ENCODE measurements at regions not wholly inside any gene's neighbourhood (a gene's known extent, or its start where the extent isn't known, plus 50 kb on each side); places are given as distances from the start of the nearest gene placed in this dataset.

- TF ChIP-seq EP300 (IDR thresholded peaks at IDR 0.05), result no peak
- no peak for TF ChIP-seq POLR2AphosphoS5 (IDR thresholded peaks at IDR 0.05)
- no peak for TF ChIP-seq POLR2A (IDR thresholded peaks at IDR 0.05; ENCODE audit: low read depth)
- TF ChIP-seq, protein P1, sequence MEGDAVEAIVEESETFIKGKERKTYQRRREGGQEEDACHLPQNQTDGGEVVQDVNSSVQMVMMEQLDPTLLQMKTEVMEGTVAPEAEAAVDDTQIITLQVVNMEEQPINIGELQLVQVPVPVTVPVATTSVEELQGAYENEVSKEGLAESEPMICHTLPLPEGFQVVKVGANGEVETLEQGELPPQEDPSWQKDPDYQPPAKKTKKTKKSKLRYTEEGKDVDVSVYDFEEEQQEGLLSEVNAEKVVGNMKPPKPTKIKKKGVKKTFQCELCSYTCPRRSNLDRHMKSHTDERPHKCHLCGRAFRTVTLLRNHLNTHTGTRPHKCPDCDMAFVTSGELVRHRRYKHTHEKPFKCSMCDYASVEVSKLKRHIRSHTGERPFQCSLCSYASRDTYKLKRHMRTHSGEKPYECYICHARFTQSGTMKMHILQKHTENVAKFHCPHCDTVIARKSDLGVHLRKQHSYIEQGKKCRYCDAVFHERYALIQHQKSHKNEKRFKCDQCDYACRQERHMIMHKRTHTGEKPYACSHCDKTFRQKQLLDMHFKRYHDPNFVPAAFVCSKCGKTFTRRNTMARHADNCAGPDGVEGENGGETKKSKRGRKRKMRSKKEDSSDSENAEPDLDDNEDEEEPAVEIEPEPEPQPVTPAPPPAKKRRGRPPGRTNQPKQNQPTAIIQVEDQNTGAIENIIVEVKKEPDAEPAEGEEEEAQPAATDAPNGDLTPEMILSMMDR (IDR thresholded peaks at IDR 0.05), result no peak
- no peaks in the 10 kb centered on the region for H3K9me3 ChIP-seq
- no peak for DNase-seq (ENCODE audit: extremely low spot score)
- peaks cover 9 to 32% (median 27%) of the 10 kb centered on the region in 4 donors for H3K4me1 ChIP-seq
- no peaks in the 10 kb centered on the region for H3K36me3 ChIP-seq
- H3K27ac ChIP-seq (replicated peaks in 1 of 4), result no peak overlapping the region
- intact Hi-C loops (cut with DNase I), result no loop called here
- peaks cover 0 to 100% (median 2%) of the 10 kb centered on the region in 4 donors for H3K27me3 ChIP-seq
- 37% methylated on average over 19 of the region's 23 CpGs for WGBS
- no peak overlapping the region for H3K4me3 ChIP-seq
Observed at GRCh38 chr12:132428936-132429601, 60.9 kb upstream of the FBRSL1 start.

- H3K27me3 ChIP-seq, result peaks cover 0 to 100% (median 4%) of the 10 kb centered on the region in 4 donors
- DNase-seq (ENCODE audit: extremely low spot score), result no peak
- no peaks in the 10 kb centered on the region for H3K36me3 ChIP-seq
- intact Hi-C loops (cut with DNase I), result no loop called here
- no peaks in the 10 kb centered on the region for H3K9me3 ChIP-seq
- H3K4me3 ChIP-seq, result no peak overlapping the region
- H3K4me1 ChIP-seq, result peaks cover 9 to 32% (median 27%) of the 10 kb centered on the region in 4 donors
- no peak overlapping the region for H3K27ac ChIP-seq (replicated peaks in 1 of 4)
- TF ChIP-seq POLR2AphosphoS5 (IDR thresholded peaks at IDR 0.05), result no peak
- WGBS, result 78% methylated on average over 18 of the region's 39 CpGs
Observed at GRCh38 chr12:132427999-132428935, 61.7 kb upstream of the FBRSL1 start.

DNA sequence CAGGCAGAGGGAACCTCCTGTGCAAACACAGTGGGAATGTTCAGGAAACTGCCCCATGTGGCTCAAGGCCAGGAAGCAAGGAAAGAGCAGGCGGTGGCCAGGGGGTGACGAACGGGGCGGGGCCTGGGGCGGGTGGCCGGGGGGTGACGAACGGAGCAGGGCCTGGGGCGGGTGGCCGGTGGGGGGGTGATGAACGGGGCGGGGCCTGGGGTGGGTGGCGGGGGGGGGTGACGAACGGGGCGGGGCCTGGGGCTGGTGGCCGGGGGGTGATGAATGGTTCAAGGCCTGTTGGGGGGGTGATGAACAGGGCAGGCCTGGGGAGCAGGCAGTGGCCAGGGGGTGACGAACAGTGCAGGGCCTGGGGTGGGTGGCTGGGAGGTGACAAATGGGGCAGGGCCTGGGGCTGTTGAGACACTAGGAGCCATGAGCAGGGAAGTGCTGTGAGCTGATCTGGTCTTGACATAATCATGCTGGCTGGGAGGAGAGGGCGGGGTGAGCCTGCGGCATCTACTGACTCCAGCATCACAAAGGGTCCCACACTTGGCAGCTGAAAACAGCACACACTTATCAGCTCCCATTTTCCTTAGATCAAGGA lies 62.7 kb upstream of the FBRSL1 start:
- Histone ChIP-seq H3K4me3 (no peak overlapping the region), H3K36me3 (no peaks in the 10 kb centered on the region), H3K27me3 (peaks cover 0 to 100% (median 6%) of the 10 kb centered on the region in 4 donors), H3K27ac (replicated peaks in 1 of 4) (no peak overlapping the region), H3K9me3 (no peaks in the 10 kb centered on the region), H3K4me1 (peaks cover 9 to 28% (median 26%) of the 10 kb centered on the region in 4 donors)
- TF ChIP-seq POLR2AphosphoS5 (IDR thresholded peaks at IDR 0.05) (no peak), POLR2A (IDR thresholded peaks at IDR 0.05; ENCODE audit: low read depth) (no peak), EP300 (IDR thresholded peaks at IDR 0.05) (no peak)
- TF ChIP-seq, protein P1 (IDR thresholded peaks at IDR 0.05), result no peak
- intact Hi-C loops (cut with DNase I), result no loop called here
- 66% methylated on average over 14 of the region's 20 CpGs for WGBS
- no peak for DNase-seq (ENCODE audit: extremely low spot score)

DNA sequence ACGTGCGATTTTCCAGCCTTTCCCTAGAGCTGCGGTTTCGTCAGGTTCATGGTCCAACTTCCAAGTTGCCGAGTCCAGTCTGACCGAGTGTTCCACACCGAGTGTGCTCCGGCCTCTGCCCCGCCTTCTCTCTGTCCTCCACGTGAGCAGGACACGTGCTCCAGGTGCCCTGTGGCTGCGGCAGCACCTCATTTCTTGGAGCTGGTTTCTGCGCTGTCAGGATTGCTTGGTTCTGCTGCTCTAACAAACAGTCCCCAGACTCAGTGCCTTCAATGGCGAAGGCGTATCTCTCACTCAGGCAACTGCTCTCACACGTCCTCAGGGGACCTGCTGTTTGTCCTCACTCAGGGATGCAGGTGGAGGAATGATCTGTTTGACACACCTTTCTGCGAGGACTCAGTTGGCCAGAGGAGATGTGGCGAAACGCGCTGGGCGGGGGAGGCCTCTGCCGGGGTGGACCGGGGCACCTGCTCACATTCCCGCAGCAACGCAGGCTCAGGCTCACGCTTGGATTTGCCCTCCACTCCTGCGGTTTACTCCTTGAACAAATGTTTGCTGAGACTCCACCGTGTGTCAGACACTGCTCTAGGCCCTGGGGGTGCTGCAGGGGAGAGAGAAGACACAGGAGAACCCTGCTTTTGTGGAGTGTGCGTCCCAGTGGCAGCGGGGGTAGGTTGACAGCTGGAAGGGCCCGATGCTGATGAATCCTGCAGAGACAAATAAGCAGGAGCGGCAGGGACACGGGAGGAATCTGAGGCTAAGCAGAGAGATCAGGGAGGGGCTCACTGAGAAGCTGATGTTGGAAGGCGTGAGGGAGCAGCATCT lies 63.4 kb upstream of the FBRSL1 start:
- Histone ChIP-seq H3K27ac (replicated peaks in 1 of 4) (no peak overlapping the region), H3K4me1 (peaks cover 9 to 28% (median 26%) of the 10 kb centered on the region in 4 donors), H3K4me3 (no peak overlapping the region), H3K9me3 (no peaks in the 10 kb centered on the region), H3K36me3 (no peaks in the 10 kb centered on the region), H3K27me3 (peaks cover 0 to 100% (median 9%) of the 10 kb centered on the region in 4 donors)
- 87% methylated on average over 30 of the region's 34 CpGs for WGBS
- no peak for DNase-seq (ENCODE audit: extremely low spot score)
- TF ChIP-seq POLR2AphosphoS5 (IDR thresholded peaks at IDR 0.05), result no peak
- TF ChIP-seq EP300 (IDR thresholded peaks at IDR 0.05), result no peak
- TF ChIP-seq POLR2A (IDR thresholded peaks at IDR 0.05; ENCODE audit: low read depth), result no peak
- TF ChIP-seq, protein P1 (IDR thresholded peaks at IDR 0.05), result no peak
- intact Hi-C loops (cut with DNase I), result no loop called here

All from esophagus muscularis mucosa (tissue), 4 donors.